NCI-H524 (cell line): ENCODE measurements at regions not wholly inside any gene's neighbourhood (a gene's known extent, or its start where the extent isn't known, plus 50 kb on each side); places are given as distances from the start of the nearest gene placed in this dataset.

Experiments
- DNase-seq, 2 experiments: peaks; one replicate each; lab custom pipeline; 2025; lab: John Stamatoyannopoulos, UW

- DNase-seq: peak; percentile 17 to 64
Observed at GRCh38 chr1:221203224-221204054, 324.2 kb downstream of the HLX start.

GRCh38 chr1:221204055-221204833 is 325.0 kb downstream of the HLX start:
- no peak for DNase-seq

GRCh38 chr1:221206076-221206475 is 326.8 kb downstream of the HLX start:
- DNase-seq: no peak

GRCh38 chr1:221212926-221213325 is 333.7 kb downstream of the HLX start:
- DNase-seq: no peak

GRCh38 chr1:221217029-221217428 is 337.8 kb downstream of the HLX start:
- no peak for DNase-seq

GRCh38 chr1:221223281-221223680 is 344.0 kb downstream of the HLX start:
- DNase-seq: no peak

- no peak for DNase-seq
Observed at GRCh38 chr1:221227460-221227859, 348.2 kb downstream of the HLX start.

GRCh38 chr1:221227872-221228337 is 348.7 kb downstream of the HLX start:
- DNase-seq: no peak

- no peak for DNase-seq
Observed at GRCh38 chr1:221228594-221228993, 349.4 kb downstream of the HLX start.

GRCh38 chr1:221230605-221231004 is 351.4 kb downstream of the HLX start:
- no peak for DNase-seq

- DNase-seq: no peak
Observed at GRCh38 chr1:221234791-221235190, 355.5 kb downstream of the HLX start.

GRCh38 chr1:221237587-221237986 is 358.3 kb downstream of the HLX start:
- DNase-seq: no peak

GRCh38 chr1:221239181-221239580 is 359.9 kb downstream of the HLX start:
- no peak for DNase-seq

- no peak for DNase-seq
Observed at GRCh38 chr1:221239792-221240191, 360.5 kb downstream of the HLX start.

GRCh38 chr1:221240690-221241089 is 361.4 kb downstream of the HLX start:
- no peak for DNase-seq

- no peak for DNase-seq
Observed at GRCh38 chr1:221241157-221241556, 361.9 kb downstream of the HLX start.

GRCh38 chr1:221241592-221241991 is 362.3 kb downstream of the HLX start:
- DNase-seq: no peak

GRCh38 chr1:221246067-221246466 is 366.8 kb downstream of the HLX start:
- no peak for DNase-seq

GRCh38 chr1:221246628-221247415 is 367.6 kb downstream of the HLX start:
- no peak for DNase-seq

GRCh38 chr1:221251580-221251979 is 372.3 kb downstream of the HLX start:
- DNase-seq: no peak

- DNase-seq: no peak
Observed at GRCh38 chr1:221254813-221255212, 375.6 kb downstream of the HLX start.

- no peak for DNase-seq
Observed at GRCh38 chr1:221256773-221257172, 377.5 kb downstream of the HLX start.
